SK-N-MC (cell line): ENCODE measurements at regions not wholly inside any gene's neighbourhood (a gene's known extent, or its start where the extent isn't known, plus 50 kb on each side); places are given as distances from the start of the nearest gene placed in this dataset.

Experiments
- EZH2 ChIP-seq: fragments of 200-600 bp; sonication (generic); IDR thresholded peaks from one replicate; pipeline ENCODE4 v1.6.1; 2017; ENCODE audit warnings: antibody characterized with exemption
- FOXP2 ChIP-seq: optimal IDR thresholded peaks from 2 replicates; pipeline ENCODE3; 2011; ENCODE audit warnings: mild to moderate bottlenecking, moderate library complexity; ENCODE audit not compliant: insufficient read depth; ENCODE audit errors: extremely low read length, control extremely low read depth
- POLR2AphosphoS5 ChIP-seq: IDR thresholded peaks from 2 replicates; pipeline ENCODE4 v1.6.1; 2012; ENCODE audit warnings: mild to moderate bottlenecking, low read depth, low read length, borderline replicate concordance

GRCh38 chr15:46304321-46304720 lies 669.5 kb downstream of the SQOR start:
- TF ChIP-seq POLR2AphosphoS5 (no peak), EZH2 (no peak), FOXP2 (no peak)
